HG03060 (cell line): ENCODE measurements at regions not wholly inside any gene's neighbourhood (a gene's known extent, or its start where the extent isn't known, plus 50 kb on each side); places are given as distances from the start of the nearest gene placed in this dataset.
A peak's percentile ranks its signal among the peaks of the same experiment; 100 is the strongest.
"Not testable (repeated sequence)": the region's sequence is repeated elsewhere in the genome, so short reads cannot be mapped to it uniquely, and the experiment has no call there.

Source experiments
- ATAC-seq: cut with Tn5 transposase; IDR thresholded peaks from one replicate; pipeline ENCODE4 v1.9.1; 2021; ENCODE audit warnings: low read depth, moderate number of reproducible peaks; ENCODE audit not compliant: unreplicated experiment

DNA sequence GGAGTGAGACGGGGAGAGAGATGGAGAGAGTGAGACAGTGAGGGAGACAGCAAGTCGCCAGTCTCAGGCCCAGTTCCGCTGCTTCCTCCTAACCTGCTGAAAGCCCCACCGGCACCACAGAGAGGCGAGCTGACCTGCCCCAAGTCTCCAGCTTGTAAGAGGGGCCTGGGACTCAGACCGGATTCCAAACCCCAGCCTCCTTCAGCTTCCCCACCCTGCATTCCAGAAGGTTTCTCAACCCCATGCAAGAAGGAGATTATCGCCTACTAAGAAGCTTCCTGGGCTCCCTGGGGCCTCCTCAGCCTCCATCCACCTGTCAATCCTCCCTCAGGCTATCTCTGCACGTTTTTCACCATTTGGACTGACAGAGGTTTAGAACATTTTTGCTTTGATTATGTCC, 173.1 kb upstream of the RAB6C start:
- no peak for ATAC-seq

DNA sequence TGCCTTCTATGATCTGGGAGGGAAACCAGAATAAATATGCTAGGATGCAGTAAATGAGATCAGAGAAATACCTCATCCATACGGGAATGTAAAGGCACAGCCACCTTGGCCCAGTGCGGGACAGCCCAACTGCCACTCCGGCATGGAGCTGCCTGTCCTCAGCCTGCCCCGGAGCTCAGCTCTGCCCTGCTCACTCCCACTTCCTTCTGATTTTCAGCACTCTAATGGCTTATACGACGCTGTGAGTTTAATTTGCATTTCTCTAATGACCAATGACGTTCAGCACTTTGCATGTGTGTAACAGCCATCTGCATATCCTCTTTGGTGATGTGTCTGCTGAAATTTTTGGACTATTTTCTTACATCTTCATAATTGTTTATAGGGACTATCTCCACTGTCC, 172.5 kb upstream of the RAB6C start:
- no peak for ATAC-seq

GRCh38 chr2:129807642-129808338, 171.7 kb upstream of the RAB6C start:
- not testable (repeated sequence) for ATAC-seq

- ATAC-seq: no peak
These were observed 168.9 kb upstream of the RAB6C start for GRCh38 chr2:129810521-129810920.

- ATAC-seq: peak; percentile 68
These were observed 167.4 kb upstream of the RAB6C start for GRCh38 chr2:129812071-129812470.

GRCh38 chr2:129812654-129813053, 166.8 kb upstream of the RAB6C start:
- ATAC-seq: no peak

DNA sequence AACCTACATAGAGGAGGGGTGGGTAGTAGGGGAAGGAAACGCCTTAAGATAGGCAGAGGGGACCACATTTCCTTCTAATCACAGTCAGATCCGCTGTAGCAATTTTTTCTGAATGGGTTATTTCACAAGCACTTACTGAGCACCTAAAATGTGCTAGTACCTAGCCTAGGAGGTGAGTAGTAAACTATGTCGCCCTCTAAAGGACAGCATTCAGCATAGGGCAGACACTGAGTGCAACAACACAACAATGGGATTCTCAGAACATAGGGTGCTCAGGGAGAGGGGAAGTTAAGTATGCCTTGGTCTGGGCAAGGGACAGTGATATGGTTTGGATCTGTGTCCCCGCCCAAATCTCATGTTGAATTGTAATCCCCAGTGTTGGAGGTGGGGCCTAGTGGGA, 166.1 kb upstream of the RAB6C start:
- no peak for ATAC-seq

- ATAC-seq: no peak
These were observed 162.5 kb upstream of the RAB6C start for GRCh38 chr2:129816813-129817574.

- no peak for ATAC-seq
These were observed 159.6 kb upstream of the RAB6C start for GRCh38 chr2:129819855-129820254.

GRCh38 chr2:129820908-129821307, 158.6 kb upstream of the RAB6C start:
- ATAC-seq: no peak

- ATAC-seq: no peak
These were observed 158.0 kb upstream of the RAB6C start for GRCh38 chr2:129821445-129821844.

GRCh38 chr2:129823044-129823443, 156.4 kb upstream of the RAB6C start:
- no peak for ATAC-seq

DNA sequence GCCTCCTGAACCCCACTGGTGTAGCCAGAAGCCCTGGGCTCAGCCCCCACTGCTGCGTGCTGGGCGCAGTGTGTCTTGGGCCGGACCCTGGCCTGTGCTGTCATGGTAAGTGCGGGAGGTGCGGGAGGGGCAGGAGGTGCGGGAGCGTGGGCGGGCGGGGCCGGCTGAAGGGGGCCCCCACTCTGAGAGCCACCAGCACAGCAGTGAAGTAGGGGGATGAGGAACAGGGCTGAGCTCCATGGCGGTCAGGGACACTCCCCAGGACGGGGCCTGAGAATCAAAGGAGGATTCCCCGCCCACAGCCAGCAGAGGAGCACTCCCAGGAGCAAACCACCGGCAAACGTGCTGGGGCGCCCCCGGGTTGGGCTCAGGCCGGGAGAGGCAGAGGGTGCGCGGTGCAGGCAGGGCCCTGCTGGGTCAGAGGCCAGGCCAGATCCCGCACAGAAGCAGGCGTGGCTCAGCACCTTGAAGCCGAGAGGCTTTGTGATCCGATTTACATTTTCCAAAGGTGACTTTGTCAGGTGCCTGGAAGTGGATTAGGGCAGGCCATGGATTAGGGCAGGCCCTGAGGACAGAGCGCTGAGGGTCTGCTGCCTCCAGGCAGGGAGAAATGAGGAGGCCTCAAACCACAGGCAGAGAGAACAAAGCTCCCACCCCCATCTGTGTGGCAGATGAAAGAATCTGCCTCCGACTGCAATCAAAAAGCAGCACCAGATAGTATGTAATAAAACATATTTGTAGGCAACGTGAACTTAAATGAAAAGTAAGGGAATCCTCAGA, 152.0 kb upstream of the RAB6C start:
- ATAC-seq: no peak

GRCh38 chr2:129828792-129829191, 150.7 kb upstream of the RAB6C start:
- no peak for ATAC-seq

DNA sequence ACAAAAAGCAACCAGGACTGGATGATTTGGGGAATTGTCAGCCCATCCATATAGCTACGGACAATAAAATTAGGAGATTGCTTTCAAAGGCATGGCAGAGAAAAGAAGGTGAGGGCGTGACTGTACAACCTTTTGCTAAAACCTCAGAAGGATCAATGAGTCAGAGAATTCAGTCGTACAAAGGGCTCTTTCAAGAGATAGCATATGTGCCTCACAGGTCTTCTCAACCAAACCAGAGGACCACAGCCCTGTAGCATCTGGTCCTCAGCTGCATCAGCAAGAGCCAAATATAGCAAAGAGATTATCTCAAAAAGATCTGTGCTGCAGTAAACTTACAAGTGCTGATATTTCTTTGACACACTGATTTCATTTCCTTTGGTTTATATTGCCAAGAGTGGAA, 149.9 kb upstream of the RAB6C start:
- ATAC-seq: no peak

- ATAC-seq: no peak
These were observed 148.4 kb upstream of the RAB6C start for GRCh38 chr2:129831018-129831417.

GRCh38 chr2:129833465-129833864, 146.0 kb upstream of the RAB6C start:
- ATAC-seq: not testable (repeated sequence)

- no peak for ATAC-seq
These were observed 132.4 kb upstream of the RAB6C start for GRCh38 chr2:129847043-129847442.

DNA sequence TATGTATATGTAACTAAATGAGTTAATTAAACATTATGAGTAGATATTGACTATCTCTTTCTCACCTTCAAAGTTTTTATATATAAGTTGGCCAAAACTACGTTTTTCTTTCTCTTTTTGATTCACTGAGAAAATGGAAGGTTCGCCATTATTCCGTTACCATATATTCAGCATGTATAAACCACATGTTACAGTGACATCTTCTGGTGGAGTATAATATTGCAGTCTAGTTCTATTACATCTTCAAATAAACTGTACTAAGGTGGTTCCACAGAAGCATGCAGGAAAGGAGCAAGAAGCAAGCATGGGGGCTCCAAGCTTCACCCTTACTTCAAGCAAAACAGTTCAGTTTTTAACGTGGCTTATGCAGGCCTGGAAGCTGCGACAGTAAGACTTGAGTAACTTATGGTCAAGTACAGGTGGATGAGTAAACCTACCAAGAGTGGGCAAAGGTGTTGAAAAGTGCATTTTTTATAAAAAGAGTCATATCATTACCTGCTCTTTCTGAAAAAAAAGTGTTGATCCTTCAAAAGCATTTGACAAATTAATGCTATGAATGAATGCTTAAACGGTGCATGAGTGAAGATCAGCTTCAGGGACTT, 129.8 kb upstream of the RAB6C start:
- ATAC-seq: no peak

GRCh38 chr2:129857200-129857599, 122.3 kb upstream of the RAB6C start:
- ATAC-seq: no peak

DNA sequence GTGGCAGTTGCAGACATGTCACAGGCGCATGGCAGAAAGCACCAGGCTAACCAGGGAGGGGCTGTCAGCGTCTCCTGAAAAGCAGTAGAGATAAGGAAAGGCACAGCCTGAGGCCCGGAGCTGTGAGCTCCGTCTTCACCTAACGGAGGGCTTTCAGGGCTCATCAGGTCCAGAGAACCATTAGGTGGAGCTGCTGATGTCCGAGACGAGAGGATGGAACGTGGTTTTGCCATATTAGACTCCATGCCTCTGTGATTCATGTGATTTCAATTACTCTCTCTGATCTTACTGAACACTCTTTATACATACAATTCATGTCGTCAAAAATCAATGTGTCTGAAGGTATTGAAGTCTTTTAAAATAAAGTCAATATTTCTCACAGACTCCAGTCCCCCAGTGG, 120.3 kb upstream of the RAB6C start:
- ATAC-seq: no peak
